ENCODE measurements at regions not wholly inside any gene's neighbourhood (a gene's known extent, or its start where the extent isn't known, plus 50 kb on each side); places are given as distances from the start of the nearest gene placed in this dataset.

DNA sequence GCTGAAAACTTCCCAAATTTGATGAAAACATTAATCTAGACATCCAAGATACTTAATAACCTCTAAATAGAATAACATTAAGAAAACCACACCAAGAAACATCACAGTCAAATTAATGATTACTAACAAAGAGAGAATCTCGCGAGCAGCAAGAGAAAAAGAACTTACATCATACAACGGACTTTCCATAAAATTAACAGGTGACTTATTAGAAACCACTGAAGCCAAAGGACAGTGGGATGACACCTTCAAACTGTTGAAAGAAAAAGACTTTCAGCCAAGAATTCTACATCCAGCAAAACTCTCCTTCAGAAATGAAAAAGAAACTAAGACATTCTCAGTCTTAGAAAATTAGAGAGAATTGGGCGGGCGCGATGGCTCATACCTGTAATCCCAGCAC, 232.0 kb downstream of the SNCA start:
- DNase-seq (ENCODE audit: insufficient read length, low spot score) (no peak), FAIRE-seq (no peak)

DNA sequence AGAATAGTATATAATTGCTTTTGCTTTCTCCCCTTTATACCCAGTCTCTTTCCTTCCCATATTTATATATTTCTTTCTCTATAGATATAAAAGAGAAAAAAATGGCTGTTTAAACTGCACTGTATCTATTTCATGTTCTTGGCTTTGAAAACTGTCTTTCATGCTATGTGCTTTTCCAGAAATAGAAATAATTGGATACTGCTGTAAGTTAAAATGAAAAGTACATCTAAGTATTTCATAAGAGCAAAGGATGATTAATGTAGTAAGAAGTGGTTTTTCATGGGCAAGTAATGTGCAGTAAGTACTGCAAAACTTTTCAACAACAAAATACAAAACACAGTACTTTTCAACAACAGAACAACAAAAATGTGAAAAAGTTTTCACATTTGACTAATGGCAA, 237.9 kb downstream of the SNCA start:
- no peak for FAIRE-seq
- no peak for DNase-seq (ENCODE audit: insufficient read length, low spot score)

DNA sequence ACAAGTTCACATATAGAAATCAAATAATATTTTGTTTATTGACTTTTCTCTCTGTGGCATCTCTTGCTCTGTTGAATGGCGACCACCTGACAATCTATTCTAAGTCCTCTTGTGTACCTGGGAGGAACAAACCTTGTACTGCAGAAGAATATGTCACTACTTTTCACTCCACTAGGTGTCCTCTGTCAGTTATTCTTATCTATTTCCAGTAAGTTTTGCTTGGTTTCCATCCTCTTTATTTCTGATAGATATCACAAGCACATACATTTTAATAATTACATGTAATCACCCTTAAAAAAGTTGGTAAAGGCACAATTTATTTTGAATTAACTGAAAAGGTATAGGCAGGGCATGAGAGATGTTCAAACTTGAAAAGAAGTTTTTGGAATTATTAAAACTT, 238.4 kb downstream of the SNCA start:
- no peak for FAIRE-seq

DNA sequence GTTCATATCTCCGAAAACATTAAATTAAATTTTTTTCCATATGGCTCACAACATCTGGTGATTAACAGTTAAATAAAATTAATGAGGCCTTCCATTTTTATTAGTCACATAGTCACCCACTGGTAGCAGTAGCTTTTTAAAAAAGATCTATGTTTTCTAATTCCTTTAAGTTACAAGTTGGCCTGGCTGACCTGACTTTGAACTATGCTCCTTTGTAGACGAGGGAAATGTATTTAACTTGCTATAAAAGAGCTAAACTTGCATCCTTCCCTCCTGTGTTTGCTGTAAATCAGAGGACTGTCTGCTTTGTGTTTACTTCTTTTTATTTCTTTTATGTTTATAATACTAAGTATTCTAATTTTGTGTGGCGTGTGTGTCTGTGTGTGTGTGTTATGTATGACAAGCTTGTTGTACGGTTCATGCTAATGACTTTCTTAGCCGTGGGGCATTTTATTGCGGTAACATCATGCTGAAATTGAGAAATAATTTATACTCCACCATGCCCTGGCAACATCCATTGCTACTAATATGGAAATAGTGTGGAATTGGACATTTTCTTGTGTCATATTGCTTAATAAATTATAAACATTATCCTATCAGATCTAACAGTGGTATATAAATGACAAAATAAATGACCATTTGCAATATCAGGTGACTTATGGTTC, 241.7 kb downstream of the SNCA start:
- DNase-seq (ENCODE audit: insufficient read length, low spot score): no peak
- FAIRE-seq: no peak

More for the DNA sequence above, 238.4 kb downstream of the SNCA start:
- no peak for DNase-seq (ENCODE audit: insufficient read length, low spot score)

DNA sequence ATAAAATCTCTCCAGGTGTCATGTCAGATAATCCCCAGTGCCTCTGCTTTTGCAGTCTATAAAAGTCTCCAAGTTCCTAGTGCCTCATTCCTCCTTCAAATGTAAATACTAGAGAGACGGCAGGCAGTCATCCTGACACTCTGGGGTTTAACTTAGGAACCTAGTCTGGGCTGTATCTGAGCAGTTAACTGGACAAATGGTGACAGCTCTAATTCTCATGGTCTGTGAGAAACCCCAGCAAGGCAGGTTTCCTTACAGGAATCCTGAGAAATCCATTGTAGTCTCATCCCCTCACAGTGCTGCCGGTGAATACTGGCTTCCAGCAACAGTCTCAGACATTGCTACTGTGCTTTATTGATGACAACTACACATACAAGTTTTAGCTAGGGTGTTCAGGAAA, 246.8 kb downstream of the SNCA start:
- FAIRE-seq (no peak), DNase-seq (ENCODE audit: insufficient read length, low spot score) (no peak)

DNA sequence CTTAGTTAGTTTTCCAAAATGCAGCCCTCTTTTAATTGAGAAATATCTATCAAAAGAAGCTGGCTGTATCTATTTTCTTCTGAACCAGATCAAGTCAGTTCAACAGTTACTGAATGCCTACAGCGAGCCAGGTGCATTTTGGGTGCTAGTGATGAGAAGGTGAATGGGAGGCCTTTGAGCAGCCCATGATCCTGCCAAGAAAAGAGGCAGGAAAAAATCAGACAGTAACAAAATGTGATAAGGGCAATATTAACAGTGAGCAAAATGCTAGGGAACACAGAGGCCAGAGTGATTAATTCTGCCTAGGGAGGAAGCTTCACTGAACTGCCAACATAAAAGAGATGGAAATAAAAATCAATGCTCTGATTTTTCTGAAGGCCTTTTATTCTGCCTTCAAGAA, 248.5 kb downstream of the SNCA start:
- DNase-seq (ENCODE audit: insufficient read length, low spot score): no peak
- FAIRE-seq: no peak

DNA sequence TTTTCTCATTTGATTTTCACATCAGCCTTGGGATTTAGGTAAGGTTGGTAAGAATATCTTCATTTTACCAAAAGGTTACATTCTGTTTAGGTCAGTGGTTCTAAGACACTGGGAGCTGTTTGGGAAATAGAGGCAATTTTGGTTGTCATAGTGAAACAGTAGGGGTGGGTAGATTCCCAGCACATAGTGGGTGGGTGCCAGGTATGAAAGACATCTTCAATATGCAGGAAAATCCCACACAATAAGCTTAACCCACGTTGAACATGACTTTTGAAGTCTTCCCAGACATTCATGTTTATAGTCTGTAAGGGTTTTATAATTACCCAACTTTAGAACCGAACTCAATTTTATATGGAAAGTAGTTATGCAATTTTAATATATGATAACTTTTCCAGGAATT, 249.6 kb downstream of the SNCA start:
- no peak for DNase-seq (ENCODE audit: insufficient read length, low spot score)
- no peak for FAIRE-seq

DNA sequence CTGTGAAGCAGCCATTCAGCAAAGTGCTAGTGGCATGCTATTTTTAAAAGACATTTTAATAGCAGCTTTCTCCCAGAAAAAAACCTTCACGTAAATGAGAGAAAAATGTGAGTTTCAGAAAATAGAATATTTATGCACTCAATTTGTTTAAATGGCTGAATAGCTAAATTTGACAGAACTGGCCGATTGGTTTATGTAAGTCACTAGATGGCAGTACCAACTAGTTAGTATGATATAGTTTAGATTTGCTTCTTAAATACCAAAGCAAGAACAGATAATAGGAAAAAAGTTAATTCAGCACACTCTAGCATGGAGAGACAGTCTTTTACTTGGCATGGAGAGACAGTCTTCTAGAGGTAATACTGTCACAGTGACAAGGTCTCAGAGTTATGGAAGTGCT, 250.1 kb downstream of the SNCA start:
- FAIRE-seq: no peak
- DNase-seq (ENCODE audit: insufficient read length, low spot score): no peak

DNA sequence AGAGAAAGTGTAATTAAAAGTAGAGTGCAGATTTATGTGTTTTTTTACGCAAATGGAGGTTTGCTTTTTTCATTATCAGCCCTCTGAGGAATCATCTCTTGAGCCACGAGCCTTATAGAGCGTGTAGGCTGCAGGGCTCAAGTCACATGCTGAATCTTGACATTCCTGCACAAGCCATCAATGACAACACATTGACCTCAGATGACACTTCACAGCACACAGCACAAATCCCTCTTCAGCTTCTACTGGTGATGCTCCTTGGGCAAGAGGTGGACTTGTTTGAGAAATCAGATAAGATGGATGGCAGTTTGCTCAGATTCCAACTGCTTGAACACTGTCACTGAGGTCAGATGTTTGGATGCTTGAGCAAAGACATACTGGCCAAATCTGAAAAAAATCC, 250.6 kb downstream of the SNCA start:
- DNase-seq (ENCODE audit: insufficient read length, low spot score) (no peak), FAIRE-seq (no peak)

DNA sequence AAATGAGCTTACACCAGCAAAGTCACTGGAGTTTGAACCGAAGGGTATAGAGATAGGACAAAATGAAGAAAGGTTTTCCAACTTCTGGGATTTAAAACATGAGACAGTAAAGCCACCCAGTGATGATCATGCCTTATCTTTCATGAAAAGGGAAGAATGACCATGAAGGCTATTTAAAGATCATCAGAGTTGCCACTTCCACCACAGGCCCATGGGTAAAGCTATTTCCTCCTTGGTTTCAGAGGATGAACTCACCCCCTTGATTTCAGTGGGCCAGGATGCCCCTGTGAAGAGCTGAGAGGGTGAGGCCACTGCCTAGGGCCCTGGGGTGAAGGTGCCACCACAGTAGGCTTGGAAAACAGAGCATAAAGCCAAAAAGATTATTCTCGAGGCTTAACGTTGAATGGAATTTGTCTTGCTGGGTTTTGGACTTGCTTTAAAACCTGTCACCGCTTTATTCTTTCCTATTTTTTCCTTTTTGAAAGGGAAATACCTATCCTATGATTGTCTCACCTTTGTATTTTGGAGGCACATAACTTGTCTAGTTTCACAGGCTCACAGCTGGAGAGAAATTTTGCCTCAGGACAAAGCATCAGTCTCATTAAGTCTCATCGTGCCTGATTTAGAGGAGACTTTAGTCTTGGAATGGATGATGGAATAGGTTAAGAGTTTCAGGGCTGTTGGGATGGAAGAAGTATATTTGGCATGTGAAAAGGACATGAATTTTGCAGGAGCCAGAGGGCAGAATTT, 254.0 kb downstream of the SNCA start:
- DNase-seq (ENCODE audit: insufficient read length, low spot score) (no peak), FAIRE-seq (no peak)

DNA sequence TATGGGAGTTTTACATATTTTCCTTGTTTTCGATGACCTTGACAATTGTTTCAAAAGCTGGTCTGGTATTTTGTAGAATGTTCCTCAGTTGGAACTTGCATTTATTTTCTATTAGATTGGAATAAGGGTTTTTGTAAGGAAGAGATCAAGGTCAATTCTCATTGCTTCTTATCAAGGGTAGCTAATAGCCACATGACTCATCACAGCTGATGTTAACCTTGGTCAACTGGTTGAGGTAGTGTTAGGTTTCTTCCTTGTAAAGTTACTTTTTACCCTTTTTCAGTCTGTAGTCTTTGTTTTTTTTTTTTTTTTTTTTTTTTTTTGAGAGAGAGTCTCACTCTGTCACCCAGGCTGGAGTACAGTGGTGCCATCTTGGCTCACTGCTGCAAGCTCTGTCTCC, 257.2 kb downstream of the SNCA start:
- DNase-seq (ENCODE audit: insufficient read length, low spot score) (no peak), FAIRE-seq (no peak)

DNA sequence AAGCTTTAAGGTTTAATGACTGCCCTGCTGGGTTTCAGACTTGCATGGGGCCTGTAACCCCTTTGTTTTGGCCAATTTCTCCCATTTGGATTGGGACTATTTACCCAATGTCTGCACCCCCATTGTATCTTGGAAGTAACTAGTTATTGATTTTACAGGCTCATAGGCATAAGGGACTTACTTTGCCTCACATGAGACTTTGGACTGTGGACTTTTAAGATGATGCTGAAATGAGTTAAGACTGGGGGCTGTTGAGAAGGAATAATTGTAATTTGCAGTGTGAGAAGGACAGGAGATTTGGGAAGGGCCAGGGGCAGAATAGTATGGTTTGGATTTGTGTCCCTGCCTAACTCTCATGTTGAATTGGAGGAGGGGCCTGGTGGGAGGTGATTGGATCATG, 260.7 kb downstream of the SNCA start:
- no peak for DNase-seq (ENCODE audit: insufficient read length, low spot score)
- no peak for FAIRE-seq

DNA sequence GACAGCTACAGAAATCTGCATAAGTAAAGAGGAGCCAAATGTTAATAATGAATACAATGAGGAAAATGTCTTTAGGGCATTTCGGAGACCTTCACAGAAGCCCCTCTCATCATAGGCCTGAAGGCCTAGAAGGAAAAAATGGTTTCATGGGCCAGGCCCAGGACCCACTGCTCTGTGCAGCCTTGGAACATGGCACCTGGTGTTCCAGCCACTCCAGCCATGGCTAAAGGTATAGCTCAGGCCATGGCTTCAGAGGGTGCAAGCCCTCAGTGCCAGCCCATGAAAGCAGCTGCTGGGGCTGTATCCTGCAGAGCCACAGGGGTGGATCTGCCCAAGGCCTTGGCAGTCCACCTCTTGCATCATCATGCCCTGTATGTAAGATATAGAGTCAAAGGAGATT, 261.1 kb downstream of the SNCA start:
- no peak for DNase-seq (ENCODE audit: insufficient read length, low spot score)

DNA sequence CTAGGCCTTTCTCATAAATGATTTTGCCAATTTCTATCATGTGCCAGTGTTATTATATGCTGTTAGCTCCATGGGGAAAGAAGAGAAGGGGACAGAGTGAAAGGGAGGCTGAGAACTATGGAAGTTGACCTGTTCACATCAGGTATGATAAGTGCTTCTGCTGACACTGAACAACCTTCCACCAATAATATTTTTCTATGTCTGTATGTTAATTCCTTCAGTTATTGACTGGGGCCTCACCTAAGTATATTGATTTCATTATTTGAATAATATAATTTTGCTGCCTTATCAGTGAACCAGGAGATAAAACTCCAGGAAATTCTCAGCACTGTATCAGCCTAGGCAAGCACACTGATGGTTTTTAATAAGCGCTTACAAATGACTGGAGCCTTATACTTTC, 262.8 kb downstream of the SNCA start:
- FAIRE-seq (no peak), DNase-seq (ENCODE audit: insufficient read length, low spot score) (no peak)

More for the DNA sequence above, 261.1 kb downstream of the SNCA start:
- no peak for FAIRE-seq

DNA sequence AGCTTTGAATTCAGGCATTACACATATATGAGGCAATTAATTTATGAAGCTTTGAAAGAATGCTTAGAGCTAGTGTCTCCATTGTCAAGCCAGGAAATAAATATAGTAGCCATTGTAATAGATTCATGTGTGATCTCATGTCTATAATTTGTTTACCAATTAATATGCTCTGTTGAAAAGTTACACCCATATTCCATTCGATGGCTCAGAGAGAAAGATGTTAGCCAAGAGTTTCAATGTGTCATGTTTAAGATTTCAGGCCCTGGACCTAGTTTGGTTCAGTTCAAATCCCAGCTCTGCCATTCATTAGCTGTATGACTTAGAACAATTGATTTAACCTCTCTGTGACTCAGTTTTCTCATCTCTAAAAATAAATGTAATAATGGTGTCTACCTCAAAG, 263.3 kb downstream of the SNCA start:
- FAIRE-seq: no peak
- DNase-seq (ENCODE audit: insufficient read length, low spot score): no peak

DNA sequence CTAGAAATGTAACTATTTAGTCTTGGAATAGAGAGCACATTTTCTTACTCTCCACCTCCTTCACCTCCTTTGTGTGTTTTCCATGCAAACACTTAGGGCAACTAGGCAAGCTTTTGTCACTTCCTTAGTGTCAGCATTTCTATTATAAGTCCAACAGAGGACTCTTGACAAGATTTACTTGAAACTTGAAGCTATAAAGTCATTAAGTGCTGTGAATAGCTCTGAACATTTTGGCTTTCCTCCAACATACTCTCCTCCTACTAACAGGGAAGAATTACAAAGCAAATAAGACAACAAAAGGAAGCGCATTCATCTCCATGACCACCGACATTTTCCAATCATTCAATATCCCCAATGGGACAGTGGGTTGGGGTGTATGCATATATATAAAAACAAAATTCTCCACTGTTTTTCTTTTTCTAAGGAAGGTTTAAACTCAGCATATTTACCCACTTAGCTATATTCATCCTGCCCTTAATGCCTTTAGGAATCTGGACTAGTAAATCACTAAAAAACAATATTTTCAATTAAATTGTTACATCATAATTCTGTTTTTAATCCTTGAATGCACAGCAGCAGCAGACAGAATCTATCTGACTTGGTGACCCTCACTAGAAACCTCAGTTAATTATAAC, 264.6 kb downstream of the SNCA start:
- DNase-seq (ENCODE audit: insufficient read length, low spot score): no peak
- no peak for FAIRE-seq

DNA sequence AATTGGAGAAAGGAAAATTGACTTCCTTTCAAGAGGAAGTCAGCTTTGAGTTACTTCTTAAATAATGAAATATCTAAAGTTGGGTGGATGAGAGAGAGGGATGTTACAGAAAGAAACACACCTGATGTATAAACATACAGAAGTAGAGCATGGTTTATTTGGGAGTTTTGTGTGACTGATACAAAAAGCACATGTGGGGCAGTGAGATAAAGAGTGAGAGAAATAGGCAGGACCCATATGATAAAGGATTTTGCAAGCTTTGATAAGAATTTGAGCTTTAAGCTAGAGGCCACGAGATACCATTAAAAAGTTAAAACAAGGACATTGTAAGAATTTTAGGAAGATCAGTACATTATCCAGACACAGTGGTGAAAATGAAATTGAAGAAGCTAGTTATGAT, 263.3 kb upstream of the GPRIN3 start:
- FAIRE-seq (no peak), DNase-seq (ENCODE audit: insufficient read length, low spot score) (no peak)

DNA sequence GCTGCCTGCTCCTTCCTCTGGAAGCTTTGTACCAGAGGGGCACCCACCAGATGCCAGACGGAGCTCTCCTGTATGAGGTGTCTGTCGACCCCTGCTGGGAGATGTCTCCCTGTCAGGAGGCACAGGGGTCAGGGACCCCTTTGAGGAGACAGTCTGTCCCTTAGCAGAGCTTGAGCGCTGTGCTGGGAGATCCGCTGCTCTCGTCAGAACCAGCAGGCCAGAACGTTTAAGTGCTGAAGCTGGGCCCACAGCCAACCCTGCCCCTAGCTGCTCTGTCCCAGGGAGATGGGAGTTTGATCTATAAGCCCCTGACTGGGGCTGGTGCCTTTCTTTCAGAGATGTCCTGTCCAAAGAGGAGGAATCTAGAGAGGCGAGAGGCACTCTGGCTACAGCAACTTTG, 260.3 kb upstream of the GPRIN3 start:
- no peak for FAIRE-seq
- DNase-seq (ENCODE audit: insufficient read length, low spot score): no peak

DNA sequence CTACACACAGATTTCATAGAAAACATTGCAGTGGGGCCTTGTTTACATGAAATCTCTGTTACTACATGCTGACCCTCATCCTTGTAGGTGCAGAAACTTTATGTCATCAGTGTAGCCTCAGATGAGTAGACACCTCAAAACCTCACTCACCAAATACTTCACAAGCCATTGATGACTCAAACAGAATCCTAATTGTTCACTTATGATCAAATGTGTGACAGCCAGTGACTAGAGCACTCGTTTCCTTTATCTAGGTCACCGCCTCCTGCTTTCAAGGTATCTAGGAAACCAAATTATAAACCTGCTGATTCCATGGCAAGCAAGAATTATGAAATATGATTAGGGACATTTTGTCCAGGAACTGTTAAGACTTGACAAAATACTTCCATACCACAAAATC, 255.8 kb upstream of the GPRIN3 start:
- DNase-seq (ENCODE audit: insufficient read length, low spot score) (no peak), FAIRE-seq (no peak)

DNA sequence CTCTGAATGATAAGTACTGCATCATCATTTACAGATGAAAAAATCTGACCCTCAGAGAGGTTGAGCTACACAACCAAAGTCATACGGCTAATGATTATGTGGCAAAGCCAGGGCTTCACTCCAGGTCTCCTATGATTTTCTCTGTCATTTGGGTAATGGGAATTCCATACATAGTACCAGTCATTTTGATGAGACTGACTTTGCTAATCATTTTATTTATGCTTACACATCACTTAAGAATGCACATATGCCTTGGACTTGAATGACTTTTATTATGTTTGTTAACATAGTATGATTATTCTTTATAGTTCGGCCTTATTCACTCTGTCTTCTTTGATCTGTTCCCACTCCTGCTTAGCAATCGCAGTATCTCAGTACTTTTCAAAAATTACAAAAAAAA, 255.1 kb upstream of the GPRIN3 start:
- no peak for DNase-seq (ENCODE audit: insufficient read length, low spot score)

DNA sequence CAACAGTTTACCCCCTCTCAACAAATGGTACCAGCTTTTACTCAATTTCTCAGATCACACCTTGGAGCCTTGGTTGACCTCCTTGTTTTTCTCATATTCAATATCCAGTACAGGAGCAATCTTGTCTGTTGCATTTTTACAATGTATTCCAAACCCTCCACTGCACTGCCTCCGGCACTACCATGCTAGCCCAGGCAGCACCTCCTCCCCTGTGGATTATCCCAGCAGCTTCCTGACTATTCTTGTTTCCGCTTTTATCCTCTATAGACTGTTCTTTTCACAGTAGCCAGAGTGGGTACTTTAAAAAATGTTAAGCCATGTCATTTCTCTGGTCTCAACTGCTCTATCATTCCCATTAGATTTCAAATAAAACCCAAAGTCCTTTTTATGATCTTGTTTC, 253.4 kb upstream of the GPRIN3 start:
- DNase-seq (ENCODE audit: insufficient read length, low spot score) (no peak), FAIRE-seq (no peak)

More for the DNA sequence above, 255.1 kb upstream of the GPRIN3 start:
- FAIRE-seq: no peak

DNA sequence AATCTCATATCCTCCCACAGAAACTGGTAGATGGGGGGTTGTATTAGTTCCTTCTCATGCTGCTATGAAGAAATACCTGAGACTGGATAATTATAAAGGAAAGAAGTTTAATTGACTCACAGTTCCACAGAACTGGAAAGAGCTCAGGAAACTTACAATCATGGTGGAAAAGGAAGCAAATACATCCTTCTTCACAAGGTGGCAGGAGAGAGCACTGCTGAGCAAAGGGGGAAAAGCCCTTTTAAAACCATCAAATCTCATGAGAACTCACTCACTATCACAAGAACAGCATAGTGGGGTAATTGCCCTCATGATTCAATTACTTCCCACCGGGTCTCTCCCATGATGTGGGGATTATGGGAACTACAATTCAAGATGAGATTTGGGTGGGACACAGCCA, 250.5 kb upstream of the GPRIN3 start:
- FAIRE-seq (no peak), DNase-seq (ENCODE audit: insufficient read length, low spot score) (no peak)
